WTC11 (cell line): ENCODE measurements at regions not wholly inside any gene's neighbourhood (a gene's known extent, or its start where the extent isn't known, plus 50 kb on each side); places are given as distances from the start of the nearest gene placed in this dataset.

Experiments used
- FOXJ3 ChIP-seq: sonication (generic); formaldehyde crosslinking; IDR thresholded peaks from 2 replicates; pipeline ENCODE4 v1.9.0; 2021; ENCODE audit warnings: missing genetic modification reagents, mild to moderate bottlenecking, borderline replicate concordance
- TF ChIP-seq, protein P1 (sequence below): fragments of 200-600 bp; IDR thresholded peaks from 2 replicates; pipeline ENCODE4 v1.8.0; 2022; ENCODE audit warnings: antibody characterized with exemption
- TF ChIP-seq, protein P2 (sequence below): sonication (generic); formaldehyde crosslinking; IDR thresholded peaks from 2 replicates; pipeline ENCODE4 v1.8.0; 2022; ENCODE audit warnings: missing genetic modification reagents
- TF ChIP-seq, protein P3 (sequence below): fragments of 250-450 bp; sonication (Bioruptor Pico); IDR thresholded peaks from 2 replicates; pipeline ENCODE4 v2.1.2; 2022; ENCODE audit warnings: mild to moderate bottlenecking, moderate library complexity

GRCh38 chr2:12456293-12457106 is 260.2 kb upstream of the TRIB2 start:
- TF ChIP-seq, protein P1, sequence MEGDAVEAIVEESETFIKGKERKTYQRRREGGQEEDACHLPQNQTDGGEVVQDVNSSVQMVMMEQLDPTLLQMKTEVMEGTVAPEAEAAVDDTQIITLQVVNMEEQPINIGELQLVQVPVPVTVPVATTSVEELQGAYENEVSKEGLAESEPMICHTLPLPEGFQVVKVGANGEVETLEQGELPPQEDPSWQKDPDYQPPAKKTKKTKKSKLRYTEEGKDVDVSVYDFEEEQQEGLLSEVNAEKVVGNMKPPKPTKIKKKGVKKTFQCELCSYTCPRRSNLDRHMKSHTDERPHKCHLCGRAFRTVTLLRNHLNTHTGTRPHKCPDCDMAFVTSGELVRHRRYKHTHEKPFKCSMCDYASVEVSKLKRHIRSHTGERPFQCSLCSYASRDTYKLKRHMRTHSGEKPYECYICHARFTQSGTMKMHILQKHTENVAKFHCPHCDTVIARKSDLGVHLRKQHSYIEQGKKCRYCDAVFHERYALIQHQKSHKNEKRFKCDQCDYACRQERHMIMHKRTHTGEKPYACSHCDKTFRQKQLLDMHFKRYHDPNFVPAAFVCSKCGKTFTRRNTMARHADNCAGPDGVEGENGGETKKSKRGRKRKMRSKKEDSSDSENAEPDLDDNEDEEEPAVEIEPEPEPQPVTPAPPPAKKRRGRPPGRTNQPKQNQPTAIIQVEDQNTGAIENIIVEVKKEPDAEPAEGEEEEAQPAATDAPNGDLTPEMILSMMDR: no peak
- TF ChIP-seq, protein P2, sequence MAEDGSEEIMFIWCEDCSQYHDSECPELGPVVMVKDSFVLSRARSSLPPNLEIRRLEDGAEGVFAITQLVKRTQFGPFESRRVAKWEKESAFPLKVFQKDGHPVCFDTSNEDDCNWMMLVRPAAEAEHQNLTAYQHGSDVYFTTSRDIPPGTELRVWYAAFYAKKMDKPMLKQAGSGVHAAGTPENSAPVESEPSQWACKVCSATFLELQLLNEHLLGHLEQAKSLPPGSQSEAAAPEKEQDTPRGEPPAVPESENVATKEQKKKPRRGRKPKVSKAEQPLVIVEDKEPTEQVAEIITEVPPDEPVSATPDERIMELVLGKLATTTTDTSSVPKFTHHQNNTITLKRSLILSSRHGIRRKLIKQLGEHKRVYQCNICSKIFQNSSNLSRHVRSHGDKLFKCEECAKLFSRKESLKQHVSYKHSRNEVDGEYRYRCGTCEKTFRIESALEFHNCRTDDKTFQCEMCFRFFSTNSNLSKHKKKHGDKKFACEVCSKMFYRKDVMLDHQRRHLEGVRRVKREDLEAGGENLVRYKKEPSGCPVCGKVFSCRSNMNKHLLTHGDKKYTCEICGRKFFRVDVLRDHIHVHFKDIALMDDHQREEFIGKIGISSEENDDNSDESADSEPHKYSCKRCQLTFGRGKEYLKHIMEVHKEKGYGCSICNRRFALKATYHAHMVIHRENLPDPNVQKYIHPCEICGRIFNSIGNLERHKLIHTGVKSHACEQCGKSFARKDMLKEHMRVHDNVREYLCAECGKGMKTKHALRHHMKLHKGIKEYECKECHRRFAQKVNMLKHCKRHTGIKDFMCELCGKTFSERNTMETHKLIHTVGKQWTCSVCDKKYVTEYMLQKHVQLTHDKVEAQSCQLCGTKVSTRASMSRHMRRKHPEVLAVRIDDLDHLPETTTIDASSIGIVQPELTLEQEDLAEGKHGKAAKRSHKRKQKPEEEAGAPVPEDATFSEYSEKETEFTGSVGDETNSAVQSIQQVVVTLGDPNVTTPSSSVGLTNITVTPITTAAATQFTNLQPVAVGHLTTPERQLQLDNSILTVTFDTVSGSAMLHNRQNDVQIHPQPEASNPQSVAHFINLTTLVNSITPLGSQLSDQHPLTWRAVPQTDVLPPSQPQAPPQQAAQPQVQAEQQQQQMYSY (CRISPR knock-in tag): no peak
- no peak for TF ChIP-seq FOXJ3 (CRISPR knock-in tag)
- TF ChIP-seq, protein P3, sequence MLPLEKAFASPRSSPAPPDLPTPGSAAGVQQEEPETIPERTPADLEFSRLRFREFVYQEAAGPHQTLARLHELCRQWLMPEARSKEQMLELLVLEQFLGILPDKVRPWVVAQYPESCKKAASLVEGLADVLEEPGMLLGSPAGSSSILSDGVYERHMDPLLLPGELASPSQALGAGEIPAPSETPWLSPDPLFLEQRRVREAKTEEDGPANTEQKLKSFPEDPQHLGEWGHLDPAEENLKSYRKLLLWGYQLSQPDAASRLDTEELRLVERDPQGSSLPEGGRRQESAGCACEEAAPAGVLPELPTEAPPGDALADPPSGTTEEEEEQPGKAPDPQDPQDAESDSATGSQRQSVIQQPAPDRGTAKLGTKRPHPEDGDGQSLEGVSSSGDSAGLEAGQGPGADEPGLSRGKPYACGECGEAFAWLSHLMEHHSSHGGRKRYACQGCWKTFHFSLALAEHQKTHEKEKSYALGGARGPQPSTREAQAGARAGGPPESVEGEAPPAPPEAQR: no peak
